ENCODE measurements at regions not wholly inside any gene's neighbourhood (a gene's known extent, or its start where the extent isn't known, plus 50 kb on each side); places are given as distances from the start of the nearest gene placed in this dataset.
"Not testable (repeated sequence)": the region's sequence is repeated elsewhere in the genome, so short reads cannot be mapped to it uniquely, and the experiment has no call there.

DNA sequence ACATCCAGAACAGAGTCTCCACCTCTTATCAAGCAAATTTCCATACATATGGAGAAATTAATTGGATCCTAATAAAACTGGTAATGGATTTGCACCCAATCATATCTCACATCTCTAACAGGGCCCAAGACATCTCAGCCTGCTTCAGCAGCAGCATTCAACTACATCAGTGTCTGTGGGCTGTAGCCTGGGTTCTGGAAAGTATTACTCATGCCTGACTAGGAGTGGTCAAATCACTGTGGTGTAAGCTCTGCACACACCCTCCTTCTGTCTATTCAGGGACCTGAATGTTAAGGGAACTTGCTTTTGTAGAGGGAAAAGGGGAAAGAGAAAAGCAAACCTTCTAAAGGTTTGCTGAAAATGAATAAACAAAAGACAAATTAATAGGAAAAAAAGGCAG, 607.7 kb downstream of the RPIA start:
- DNase-seq (ENCODE audit: low read depth), result not testable (repeated sequence)

- DNase-seq (ENCODE audit: low read depth), result not testable (repeated sequence)
These were observed 614.1 kb downstream of the RPIA start for GRCh38 chr2:89305623-89306022.

- DNase-seq (ENCODE audit: low read depth), result not testable (repeated sequence)
These were observed 615.6 kb downstream of the RPIA start for GRCh38 chr2:89306869-89307637.

DNA sequence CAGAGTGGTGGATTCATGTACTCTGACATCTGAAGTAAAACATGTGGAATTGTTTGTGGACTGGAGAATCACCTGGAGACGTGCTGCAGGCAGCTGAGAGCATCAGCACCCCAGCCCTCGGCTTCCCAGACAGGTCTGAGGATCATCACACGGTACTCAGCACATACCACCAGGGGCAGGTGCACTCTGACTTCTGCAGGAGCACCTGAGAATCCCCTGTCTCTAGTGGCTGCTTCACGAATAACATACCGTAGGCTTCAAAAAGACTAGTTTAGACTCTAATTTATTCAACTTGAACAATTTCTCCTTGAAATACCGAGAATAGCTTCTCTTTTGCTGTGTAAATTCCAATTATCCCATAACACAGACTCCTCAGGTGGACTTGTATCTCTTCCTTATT, 627.5 kb downstream of the RPIA start:
- not testable (repeated sequence) for DNase-seq (ENCODE audit: low read depth)

DNA sequence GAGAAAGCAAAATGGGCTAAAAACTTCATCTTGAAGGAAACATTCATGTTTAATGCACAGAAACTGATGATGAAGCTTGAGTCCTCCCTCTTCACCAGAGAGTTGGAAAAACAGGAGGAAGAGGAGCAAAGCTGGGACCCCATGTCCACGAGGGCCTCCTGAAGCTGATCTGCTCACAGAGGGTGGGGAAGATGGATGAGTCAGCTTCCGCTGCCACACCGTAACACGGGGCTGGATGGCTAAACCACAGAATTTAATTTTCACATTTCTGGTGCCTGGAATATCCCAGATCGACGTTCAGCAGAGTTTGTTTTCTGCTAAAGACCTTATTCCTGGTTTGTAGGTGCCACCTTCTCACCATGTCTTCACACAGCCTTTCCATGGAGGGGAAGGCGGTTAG, 634.4 kb downstream of the RPIA start:
- DNase-seq (ENCODE audit: low read depth), result not testable (repeated sequence)

- DNase-seq (ENCODE audit: low read depth), result not testable (repeated sequence)
These were observed 635.0 kb downstream of the RPIA start for GRCh38 chr2:89326455-89326854.

DNA sequence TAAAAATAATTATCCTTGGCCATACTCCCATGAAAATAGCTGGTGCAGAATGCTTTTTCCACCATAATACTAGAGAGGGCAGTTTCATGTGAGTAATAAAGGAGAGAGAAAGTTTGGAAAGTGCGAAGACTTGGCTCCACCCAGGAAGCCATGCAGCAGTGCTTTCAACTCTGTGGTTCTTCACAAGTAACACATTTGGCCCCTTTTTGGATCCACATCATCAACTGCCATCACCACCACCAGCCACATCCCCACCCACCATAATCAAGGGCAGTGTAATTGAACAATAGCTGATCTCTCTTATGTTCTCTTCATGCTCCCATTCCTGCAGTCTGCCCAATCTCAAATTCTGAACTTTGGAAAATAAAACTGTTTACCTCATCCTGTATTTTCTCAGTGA, 637.3 kb downstream of the RPIA start:
- DNase-seq (ENCODE audit: low read depth), result not testable (repeated sequence)
